Lower leg skin (tissue), 4 donors: ENCODE measurements at regions not wholly inside any gene's neighbourhood (a gene's known extent, or its start where the extent isn't known, plus 50 kb on each side); places are given as distances from the start of the nearest gene placed in this dataset.

Experiments used
- DNase-seq, 2 donors: peaks; one replicate each; pipeline ENCODE4 v3.0.0-alpha.2; 2019; ENCODE audit warnings: low spot score in 2 of 2
- H3K4me3 ChIP-seq: fragments of 200-600 bp; sonication (generic); 2 replicates; pipeline ENCODE4 v1.5.1; 2017; ENCODE audit warnings: mild to moderate bottlenecking, low read depth; ENCODE audit not compliant: poor library complexity, severe bottlenecking
- POLR2A ChIP-seq, 2 donors: fragments of 450-650 bp; IDR thresholded peaks; one replicate each; pipeline ENCODE4 v1.6.1; 2016 to 2017; ENCODE audit warnings: antibody characterized with exemption in 2 of 2, mild to moderate bottlenecking in 1 of 2, moderate library complexity in 1 of 2
- WGBS, 2 donors: methylation state at CpG; one replicate each; pipeline ENCODE4 v1.1.5; 2018; 5-methylcytosine and 5-hydroxymethylcytosine counted together
- intact Hi-C: fragments of 100-400 bp; cut with DNase I; formaldehyde crosslinking; loops from one replicate; pipeline ENCODE4 v1.15.0; 2023; ENCODE audit warnings: low total_unique reads
- TF ChIP-seq, protein P1 (sequence below), 3 donors: fragments of 450-650 bp; IDR thresholded peaks; one replicate each; pipeline ENCODE4 v1.5.1; 2016; ENCODE audit warnings: antibody characterized with exemption in 3 of 3, mild to moderate bottlenecking in 3 of 3, moderate library complexity in 2 of 3

DNA sequence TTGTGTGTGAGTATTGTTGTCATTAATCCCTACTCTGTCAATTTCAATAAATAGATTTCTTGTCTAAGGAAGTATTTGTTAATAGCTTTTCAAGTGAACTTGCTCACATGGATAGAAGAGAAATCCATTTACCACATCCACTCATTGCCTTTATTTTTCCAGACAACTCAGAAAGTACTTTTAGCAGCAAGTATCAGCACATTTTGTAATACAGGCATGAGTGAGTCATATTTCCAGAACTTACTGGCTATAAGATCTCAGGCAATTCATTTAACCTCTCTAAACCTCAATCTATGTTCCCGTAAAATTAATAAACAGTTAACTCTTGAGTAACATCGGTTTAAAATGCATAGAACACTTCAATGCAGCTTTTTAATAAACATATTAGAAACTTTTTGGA is 317.9 kb upstream of the PCDH7 start:
- no peak overlapping the region for H3K4me3 ChIP-seq
- 86 to 91% methylated on average over 2 of the region's 2 CpGs for WGBS, 2 donors
- intact Hi-C loops = no loop called here
- no peak for DNase-seq
- TF ChIP-seq, protein P1, sequence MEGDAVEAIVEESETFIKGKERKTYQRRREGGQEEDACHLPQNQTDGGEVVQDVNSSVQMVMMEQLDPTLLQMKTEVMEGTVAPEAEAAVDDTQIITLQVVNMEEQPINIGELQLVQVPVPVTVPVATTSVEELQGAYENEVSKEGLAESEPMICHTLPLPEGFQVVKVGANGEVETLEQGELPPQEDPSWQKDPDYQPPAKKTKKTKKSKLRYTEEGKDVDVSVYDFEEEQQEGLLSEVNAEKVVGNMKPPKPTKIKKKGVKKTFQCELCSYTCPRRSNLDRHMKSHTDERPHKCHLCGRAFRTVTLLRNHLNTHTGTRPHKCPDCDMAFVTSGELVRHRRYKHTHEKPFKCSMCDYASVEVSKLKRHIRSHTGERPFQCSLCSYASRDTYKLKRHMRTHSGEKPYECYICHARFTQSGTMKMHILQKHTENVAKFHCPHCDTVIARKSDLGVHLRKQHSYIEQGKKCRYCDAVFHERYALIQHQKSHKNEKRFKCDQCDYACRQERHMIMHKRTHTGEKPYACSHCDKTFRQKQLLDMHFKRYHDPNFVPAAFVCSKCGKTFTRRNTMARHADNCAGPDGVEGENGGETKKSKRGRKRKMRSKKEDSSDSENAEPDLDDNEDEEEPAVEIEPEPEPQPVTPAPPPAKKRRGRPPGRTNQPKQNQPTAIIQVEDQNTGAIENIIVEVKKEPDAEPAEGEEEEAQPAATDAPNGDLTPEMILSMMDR (IDR thresholded peaks at IDR 0.05) = no peak
- TF ChIP-seq POLR2A (IDR thresholded peaks at IDR 0.05) = no peak

DNA sequence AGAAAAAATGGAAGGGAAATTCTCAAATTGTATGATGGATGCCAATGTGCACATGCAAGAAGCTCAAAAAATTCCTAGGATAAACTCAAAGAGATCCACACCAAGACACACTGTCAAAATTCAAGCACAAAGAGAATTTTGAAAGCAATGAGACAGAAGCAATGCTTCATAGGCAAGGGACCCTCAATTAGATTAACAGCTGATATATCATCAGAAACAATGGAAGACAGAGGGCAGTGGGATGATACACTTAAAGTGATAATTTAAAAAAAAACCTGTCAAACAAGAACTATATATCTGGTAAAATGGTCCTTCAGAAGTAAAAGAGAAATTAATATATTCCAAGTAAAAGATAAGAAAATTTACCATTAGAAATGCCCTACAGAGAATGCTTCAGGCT is 306.3 kb upstream of the PCDH7 start:
- intact Hi-C loops = no loop called here
- no peak for DNase-seq
- no peak overlapping the region for H3K4me3 ChIP-seq
- no peak for TF ChIP-seq POLR2A (IDR thresholded peaks at IDR 0.05)
- TF ChIP-seq, protein P1 (IDR thresholded peaks at IDR 0.05) = no peak

DNA sequence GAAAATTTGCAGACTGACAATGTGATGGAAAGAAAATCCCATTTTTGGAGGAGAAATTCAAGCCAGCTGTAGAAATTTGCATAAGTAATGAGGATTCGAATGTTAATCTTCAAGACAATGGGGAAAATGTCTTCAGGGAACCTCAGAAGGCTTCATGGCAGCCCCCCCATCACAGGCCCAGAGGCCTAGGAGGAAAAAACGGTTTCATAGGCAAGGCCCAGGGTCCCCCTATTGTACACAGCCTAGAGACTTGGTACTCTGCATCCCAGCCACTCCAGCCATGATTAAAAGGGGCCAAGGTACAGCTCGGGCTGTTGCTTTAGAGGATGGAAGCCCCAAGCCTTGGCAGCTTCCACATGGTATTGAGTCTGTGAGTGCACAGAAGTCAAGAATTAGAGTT is 303.6 kb upstream of the PCDH7 start:
- TF ChIP-seq, protein P1 (IDR thresholded peaks at IDR 0.05) = no peak
- TF ChIP-seq POLR2A (IDR thresholded peaks at IDR 0.05) = no peak
- H3K4me3 ChIP-seq = no peak overlapping the region
- 56% methylated on average over 3 of the region's 3 CpGs for WGBS, 2 donors
- intact Hi-C loops = no loop called here
- DNase-seq = no peak

DNA sequence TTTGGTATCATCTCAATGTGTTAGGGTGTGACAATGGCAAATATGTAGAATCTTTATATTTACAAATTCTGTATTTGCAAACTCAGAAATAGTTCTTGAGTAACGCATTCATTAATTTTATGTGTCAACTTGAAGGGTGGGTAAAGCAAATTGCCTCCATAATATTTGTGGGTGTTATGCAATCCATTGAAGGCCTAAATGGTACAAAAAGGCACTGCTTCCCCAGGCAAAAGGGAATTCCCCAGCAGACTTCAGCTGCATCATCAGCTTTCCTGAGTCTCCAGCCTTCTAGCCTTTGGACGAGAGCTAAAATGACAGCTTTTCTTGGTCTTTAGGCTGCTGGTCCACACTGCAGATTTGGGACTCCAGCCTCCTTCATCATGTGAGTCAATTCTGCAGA is 292.2 kb upstream of the PCDH7 start:
- intact Hi-C loops = no loop called here
- WGBS, 2 donors = 71 to 79% methylated on average over 2 of the region's 2 CpGs
- no peak overlapping the region for H3K4me3 ChIP-seq
- TF ChIP-seq POLR2A (IDR thresholded peaks at IDR 0.05) = no peak
- TF ChIP-seq, protein P1 (IDR thresholded peaks at IDR 0.05) = no peak
- no peak for DNase-seq

DNA sequence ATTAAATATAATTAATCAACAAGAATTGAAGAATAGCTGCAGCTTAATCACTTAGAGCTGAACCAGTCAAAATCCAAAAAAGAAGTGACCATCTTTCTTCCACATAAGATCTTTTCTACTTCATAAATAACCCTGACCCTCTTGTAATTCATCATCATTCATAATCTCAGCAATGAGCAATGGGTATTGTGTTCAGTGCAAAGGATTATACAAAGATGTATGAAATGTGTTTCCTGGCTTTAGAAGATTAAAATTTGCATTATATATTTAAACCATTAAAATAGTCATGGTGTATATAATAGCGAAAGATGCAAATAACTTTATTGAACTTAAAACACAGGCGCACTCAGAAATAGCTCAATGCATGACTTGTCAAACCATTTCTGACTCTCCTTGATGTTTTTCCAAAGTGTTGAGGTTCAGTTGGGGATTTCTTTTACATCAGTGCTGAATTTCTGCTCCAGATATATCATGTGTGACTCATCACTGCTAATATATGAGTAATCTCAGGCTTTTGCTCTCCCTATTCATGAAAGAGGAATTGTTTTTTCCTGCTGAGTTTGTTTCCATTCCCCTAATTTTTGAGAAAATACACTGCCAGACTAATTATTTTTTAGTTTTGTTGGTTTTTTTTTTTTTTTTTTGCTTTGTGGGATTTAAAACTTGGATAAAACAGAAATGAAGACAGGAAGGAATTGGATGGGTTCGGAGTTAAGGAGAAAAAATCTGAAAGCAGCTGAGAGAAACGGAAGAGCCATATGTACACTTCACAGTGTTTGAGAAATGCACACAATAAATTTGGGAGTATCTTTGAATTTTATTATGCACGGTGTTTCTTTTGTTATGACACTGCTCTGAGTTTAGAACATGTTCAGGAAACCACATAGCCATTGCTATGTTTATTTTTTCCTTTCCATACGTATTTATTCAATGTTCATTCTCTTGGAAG is 290.1 kb upstream of the PCDH7 start:
- intact Hi-C loops = no loop called here
- no peak for DNase-seq
- TF ChIP-seq, protein P1 (IDR thresholded peaks at IDR 0.05) = no peak
- no peak for TF ChIP-seq POLR2A (IDR thresholded peaks at IDR 0.05)
- no peak overlapping the region for H3K4me3 ChIP-seq
- 57 to 62% methylated on average over 6 of the region's 6 CpGs for WGBS, 2 donors
